HK-2 (cell line): ENCODE measurements at regions not wholly inside any gene's neighbourhood (a gene's known extent, or its start where the extent isn't known, plus 50 kb on each side); places are given as distances from the start of the nearest gene placed in this dataset.

Source experiments
- DNase-seq: peaks from one replicate; pipeline ENCODE4 v3.0.0-alpha.2; 2018; ENCODE audit not compliant: unreplicated experiment

DNA sequence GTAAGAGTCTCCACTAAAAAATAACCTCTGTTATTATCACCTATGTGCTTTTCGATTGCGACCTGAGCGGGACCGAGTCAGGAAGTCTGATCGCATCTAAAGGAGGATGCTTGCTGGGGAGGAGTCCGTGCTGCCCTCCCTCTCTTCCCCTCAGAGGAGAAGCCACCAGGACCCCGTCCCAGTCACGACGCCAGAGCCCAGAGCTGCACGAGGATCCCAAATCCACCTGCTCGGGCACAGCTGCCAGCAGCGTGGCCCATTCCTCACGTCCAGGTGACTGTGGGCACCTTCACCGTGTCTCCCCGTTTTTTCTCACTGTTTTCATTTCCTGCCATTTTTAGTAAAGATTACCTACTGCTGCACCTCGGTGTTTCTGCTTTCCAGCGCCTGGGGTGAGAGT, 390.3 kb downstream of the BRD1 start:
- DNase-seq = no peak

DNA sequence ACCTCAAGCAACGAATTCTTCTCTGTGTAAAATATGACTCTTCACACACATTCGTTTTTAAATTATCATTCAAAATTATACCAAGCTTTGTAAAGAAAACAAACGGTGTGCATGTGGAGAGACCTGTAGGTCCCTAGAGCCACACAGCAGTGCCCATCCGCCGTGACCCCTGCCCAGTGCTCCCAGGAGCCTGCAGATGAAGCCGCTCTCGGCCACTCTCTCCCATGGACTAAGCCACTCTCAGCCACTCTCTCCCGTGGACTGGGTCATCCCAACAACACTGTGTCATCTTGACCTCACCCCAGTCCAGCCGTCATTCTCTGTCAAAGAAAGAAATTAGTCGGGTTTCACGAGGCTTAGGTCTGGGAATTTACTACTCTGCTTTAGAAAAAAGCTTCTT, 391.6 kb downstream of the BRD1 start:
- DNase-seq = no peak

DNA sequence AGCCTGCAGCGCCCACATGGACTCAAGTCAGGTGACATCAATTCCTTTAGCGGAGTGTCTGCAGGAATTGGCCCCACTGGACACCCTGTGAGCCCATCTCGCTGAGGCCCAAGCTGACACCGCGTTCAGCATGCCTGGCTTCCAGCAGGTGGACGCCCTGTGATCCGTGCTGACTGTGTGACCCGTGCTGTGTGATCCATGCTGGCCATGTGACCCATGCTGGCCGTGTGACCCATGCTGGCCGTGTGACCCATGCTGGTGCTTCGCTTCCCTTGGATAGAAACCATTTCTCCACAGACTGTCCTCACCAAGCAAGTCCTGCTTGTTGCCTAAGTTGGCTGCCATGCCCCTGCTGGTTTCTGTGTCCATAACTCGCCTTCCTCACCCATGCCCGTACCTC, 392.1 kb downstream of the BRD1 start:
- DNase-seq = no peak

DNA sequence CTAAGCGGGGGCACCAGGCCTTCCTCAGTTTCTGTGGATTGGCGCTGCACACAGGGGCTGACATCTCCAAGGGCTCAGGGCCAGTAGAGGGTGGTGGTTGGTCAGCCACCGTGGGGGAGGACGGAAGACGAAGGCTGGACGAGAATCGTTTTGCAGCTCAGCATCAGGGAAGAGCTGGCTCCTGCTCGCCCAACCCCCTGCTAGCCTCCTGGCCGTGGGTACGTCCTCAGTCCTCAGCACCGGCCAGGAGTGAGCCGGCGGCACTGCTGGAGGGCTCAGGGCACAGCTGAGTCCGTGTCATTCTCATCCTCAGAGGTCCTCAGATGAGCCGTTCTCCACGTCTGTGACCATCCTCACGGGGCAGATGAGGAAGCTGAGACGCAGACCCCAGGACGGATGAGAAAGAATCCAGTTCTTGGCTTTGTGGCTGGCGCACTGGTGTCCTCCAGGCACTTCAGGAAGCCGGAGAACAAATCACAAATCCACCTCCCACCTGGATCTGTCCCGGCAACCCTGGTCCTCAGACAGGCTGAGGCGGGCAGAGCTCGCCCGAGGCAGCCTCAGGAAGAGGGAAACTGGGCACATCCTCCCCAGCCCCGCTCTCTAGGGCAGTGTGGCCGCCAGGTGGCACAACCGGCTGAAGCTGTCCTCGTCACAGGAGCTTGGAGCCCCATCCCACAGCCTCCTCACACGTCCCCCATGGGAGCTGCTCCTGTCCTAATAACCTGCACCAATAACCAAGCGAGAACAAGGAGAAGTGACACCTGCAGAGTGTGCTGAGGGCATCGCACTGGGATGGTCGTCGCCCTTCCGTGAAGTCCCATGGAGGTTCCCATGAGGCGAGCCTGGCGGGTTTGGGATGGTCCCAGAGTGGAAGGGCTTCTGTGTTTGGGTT, 393.7 kb downstream of the BRD1 start:
- DNase-seq = no peak

DNA sequence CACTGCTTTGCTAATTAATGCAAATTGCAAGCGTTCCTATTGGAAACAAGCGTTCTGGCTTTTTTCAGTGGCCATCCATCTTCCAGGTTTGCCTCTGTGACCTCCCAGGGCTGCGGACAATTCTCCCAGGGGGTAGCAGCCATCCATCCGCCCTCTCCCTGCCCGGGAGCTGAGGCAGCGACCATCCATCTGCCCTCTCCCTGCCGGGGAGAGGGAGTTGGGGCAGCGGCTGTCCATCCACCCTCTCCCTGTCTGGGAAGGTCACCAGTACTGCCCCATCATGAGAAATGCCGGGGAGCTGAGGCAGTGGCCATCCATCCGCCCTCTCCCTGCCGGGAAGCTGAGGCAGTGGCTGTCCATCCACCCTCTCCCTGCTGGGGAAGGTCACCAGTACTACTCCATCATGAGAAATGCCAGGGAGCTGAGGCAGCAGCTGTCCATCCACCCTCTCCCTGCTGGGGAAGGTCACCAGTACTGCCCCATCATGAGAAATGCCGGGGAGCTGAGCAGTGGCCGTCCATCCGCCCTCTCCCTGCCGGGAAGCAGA, 394.7 kb downstream of the BRD1 start:
- DNase-seq = no peak

DNA sequence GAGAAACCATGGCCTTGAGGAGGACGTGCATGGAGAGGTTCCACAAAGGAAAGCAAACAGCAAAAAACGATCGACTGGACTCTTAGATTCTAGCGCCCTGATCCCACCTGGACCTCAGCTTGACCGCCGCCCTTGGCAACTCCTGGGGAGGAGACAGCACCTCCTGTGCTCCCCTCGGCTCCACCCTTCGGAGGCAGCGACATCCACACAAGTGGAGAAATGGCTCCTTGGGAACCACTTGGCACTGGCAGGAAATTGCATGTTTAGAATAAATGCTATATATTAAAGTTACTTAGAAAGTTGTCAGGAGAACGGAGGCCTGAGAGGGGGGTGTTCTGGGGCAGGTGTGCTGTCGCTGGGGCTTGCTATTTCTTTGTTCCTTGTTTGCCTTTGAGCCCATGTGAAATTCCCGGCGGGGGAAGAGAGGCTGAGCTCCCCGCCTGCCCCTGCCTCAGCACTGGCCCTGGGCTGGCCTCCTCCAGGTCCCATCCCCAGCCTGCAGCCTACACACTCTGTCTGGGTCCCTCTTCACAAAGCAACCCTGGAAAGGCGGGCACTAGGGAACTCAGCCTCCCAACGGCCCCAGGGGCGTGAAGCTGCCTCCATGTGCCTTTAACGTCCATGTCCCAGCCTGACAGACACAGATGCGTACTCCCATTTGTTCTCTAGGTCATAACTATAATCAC, 395.3 kb downstream of the BRD1 start:
- DNase-seq = no peak

DNA sequence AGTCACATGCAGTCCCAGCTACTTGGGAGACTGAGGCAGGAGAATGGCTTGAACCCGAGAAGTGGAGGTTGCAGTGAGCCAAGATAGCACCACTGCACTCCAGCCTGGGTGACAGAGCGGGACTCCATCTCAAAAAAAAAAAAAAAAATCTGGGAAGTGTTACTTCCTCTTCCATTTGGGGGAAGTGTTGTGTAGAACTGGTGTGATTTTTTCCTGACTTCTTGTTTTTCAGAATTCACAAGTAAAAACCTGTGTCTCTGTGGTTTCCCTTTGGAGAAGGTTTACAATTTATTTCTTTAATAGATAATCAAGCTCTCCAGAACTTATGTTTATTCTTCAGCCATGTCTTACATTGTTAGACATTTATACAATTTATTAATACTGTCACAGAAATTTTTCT, 396.1 kb downstream of the BRD1 start:
- no peak for DNase-seq

DNA sequence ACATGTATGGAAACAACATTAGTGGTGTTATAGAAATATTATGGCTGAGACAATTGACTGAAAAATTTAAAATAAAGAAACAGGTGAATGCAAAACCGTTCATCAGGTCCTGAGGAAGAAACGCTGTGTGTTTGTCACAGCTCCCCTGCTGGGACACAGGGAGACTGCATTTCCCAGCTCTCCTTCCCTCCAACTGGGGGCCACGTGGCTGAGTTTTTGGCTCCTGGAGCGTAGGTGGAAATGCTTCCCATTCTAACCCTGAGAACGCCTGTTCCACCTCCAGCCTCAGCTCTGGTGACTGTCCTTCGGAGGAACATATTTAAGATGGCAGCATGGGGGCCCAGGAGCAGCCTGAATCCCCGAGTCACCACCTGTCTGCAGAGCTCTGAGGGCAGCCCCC, 398.6 kb downstream of the BRD1 start:
- no peak for DNase-seq

DNA sequence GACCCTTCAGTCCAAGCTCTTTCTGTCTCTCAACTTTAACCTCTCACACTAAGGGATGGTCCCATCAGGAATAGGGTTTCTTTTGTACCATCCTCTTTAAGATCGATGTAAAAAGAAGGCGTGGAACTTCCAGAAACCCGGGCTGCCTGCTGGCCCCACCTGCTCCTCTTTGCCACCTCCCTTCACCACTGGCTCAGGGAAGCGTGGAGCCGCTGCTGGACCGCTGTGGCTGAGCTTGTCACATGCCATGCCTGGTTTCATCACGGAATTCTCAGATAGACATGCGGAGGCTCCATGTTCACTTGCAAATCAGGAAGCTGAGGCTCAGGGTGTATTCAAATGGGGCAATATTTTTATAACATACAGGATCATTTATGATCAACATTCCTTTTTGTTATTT, 399.7 kb downstream of the BRD1 start:
- DNase-seq = no peak

DNA sequence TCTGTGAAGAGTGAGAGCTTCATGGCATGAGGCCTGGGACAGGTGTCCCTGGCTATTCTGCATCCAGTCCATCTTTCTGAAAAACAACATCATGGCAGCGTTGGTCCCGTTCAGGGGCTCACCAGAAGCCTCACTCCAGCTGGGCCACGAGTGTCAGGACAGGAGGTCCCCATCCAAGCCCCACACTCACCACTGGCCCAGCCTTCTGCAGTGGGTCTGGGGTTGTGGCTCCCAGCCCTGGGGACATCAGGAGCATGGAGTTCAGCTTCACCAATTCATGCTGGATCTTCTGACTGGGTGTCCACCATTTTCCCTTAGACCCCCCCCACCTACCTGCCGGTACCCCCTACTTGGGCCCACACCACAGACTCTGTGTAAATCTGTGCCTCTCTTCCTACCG, 400.3 kb downstream of the BRD1 start:
- no peak for DNase-seq

DNA sequence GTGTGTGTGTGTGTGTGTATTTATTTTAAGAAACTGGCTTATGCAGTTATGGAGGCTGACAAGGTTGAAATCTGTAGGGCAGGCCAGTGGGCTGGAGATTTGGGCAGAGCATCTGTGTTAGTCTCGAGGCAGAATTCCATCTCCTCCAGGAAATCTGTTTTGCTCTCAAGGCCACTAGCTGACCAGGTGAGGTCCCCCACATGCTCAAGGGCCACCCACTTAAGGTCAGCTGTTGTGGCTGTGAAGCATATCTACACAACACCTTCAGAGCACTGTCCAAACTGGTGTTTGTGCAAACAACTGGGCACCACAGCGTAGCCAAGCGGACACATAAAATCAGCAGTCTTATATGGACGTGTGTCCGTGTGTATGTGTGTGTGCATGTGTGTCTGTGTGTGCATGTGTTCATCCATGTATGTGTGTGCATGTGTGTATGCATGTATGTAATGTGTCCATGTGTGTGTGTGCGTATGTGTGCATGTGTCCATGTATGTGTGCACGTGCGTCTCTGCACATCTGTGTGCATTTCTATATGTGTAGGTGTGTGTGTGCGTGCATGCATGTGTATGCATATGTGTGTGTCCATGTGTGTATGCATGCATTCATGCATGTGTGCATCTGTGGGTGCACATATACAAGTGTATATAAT, 400.9 kb downstream of the BRD1 start:
- no peak for DNase-seq

DNA sequence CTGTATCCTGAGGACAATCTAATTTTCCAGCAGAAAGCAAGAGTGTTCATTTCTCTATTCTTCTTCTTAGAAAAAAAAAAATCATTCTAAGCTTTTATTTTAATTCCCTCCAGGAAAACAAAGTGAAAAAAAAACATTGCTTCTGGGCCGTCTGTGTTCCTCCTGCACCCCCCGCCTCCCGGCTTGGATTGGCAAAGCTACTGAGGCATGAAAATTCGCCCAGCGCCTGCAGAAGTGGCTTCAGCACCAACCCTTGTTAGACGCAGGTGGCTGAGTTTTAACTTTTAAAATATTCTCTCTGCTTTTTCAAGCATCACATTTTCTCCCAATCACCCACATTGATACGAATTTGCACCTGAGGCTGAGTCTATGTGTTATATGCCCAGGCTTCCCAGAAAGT, 401.6 kb downstream of the BRD1 start:
- no peak for DNase-seq

DNA sequence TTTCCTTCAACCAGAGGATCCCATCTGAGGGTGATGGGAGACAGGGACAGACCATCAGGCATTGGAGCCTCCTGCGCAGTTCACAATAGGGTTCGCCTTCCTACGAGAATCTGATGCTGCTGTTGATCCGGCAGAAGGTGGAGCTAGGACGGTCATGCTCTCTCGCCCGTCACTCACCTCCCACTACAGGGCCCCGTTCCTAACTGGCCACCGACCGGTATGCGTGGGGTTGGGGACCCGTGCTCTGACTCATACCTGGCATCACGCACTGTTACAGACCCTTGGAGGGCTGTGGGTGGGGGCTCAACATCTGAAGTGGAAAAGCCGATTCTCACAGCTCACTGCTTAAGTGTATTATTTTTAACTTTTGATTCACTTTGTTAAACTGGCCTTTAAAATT, 402.3 kb downstream of the BRD1 start:
- no peak for DNase-seq

DNA sequence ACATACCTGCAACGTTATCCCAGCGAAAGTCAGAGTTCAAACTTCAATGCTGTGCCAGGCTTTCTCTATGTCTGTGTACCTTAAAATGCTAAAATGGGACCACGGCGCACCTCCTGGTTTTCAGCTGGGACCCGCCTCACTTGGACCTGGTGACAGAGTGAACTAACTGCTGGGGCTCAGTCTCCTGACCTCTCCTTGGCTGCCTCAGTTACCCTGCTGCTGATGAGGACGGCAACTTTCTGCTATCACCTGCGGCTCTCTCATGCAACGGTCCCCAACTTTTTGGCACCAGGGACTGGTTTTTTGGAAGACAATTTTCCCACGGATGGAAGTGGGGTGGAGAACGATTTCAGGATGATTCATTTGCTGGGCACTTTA, 402.8 kb downstream of the BRD1 start:
- no peak for DNase-seq

DNA sequence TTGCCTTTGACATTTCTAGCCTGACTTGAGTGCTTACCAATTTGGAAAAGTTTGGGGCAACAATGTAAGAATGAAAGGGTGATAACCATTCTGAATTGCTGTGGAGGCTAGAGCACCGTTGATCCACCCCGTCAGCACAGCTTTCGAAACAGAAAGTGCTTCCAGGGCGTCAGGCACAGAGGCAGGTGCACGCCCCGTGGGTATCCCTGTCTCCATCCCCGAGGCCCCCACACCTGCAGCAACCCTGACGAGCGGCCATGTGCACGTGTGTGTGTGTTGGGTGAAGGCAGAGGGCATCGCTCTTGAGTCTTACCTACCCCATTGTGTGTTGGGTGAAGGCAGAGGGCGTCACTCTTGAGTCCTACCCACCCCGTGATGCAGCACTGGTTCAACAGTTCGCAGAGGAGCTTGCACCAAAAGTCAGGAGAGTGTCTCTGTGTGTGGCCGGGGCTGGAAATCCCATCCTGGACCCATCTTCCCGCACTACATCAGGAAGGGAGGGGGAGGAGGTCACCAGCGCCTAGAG, 404.5 kb downstream of the BRD1 start:
- no peak for DNase-seq

DNA sequence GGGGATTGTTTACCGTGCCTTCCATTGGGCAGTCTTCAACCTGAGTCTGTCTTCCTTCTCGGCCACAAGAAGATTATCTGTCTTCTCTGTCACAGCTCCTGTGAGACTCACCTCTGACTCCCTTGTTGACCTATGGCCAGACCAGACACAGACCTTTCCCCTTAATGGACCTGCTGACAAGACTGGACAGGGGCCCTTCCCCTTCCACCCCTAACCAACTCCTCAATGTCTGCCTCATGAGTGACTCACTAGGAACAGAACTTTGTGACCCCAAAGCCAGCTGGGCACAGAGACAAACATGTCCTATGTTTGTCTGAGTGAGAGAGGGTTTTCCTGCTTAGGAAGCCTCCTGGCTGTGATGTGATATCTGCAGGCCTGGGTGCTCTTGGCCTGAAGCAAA, 405.0 kb downstream of the BRD1 start:
- DNase-seq = no peak

DNA sequence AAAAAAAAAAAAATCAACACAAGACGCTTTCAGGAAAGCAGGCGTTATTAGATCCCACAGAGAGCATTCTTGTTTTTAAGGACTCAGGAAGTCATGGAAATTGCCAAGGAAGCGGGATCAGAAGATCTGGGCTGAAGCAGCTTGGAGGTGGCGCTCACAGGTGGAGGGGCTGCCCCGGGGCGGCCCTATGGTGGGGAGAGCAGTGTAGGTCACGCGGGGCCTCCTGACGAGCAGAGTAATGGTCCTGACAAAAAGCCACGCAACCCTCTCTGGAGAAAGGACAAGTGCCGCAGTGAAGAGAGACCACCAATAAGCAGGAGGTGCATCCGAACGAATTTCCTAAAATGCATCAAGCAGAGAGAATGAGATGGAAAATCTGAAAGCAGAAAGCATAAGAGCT, 407.0 kb downstream of the BRD1 start:
- no peak for DNase-seq

DNA sequence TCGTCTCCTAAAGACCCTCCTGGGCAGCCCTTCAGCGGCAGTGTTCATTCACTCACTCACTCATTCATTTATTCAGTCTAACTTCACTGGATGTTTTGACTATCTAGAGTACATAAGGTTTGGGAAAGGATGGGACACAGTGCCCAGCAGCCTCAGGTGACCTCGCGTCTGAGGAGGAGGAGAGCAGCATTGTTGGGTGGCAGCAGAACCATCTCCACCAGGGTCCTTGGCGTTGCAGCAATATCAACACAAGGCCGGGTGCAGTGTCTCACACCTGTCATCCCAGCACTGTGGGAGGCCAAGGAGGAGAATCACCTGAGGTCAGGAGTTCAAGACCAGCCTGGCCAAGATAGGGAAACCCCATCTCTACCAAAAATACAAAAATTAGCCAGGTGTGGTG, 408.0 kb downstream of the BRD1 start:
- DNase-seq = no peak

DNA sequence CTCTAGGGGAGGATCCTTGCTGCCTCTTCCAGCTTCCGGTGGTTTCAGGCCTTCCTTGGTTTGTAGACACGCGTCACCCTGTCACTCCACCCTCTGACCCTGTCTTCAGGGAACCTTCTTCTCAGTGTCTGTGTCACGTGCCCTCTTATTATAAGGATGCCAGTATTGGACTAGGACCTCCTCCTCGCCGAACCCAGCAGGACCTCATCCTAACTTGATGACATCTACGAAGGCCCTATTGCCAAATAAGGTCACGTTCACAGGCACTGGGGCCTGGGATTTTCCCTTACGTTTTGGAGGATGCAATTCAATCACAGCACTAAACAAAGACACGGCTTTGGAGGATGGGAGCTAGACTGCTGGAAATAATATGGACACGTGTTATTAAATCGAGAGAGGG, 408.7 kb downstream of the BRD1 start:
- no peak for DNase-seq

DNA sequence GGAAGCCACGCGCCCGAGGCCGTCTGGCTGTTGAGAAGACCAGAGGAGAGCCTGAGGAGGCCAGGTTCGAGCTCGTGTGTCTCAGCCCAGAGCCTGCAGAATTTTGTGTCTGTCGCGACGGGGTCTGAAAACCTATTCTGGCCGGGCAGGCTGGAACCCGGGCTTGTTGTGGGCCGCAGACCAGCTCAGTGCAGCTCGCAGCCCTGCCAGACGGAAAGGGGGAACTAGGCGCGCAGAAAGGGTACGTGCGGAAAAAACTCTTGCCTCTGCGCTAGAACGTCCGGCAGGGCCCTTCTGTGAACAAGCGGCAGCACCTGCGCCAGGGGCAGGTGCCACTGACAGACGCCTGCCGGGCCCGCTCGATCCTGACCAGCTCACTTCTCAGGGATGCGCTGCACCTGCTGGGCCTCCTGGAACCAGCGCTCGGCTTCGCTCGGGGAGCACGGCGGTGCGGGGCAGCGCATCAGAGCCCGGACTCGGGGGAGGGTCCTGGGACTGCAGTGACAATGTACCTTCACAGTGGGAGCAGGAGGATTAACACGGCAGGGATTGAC, 409.3 kb downstream of the BRD1 start:
- no peak for DNase-seq

DNA sequence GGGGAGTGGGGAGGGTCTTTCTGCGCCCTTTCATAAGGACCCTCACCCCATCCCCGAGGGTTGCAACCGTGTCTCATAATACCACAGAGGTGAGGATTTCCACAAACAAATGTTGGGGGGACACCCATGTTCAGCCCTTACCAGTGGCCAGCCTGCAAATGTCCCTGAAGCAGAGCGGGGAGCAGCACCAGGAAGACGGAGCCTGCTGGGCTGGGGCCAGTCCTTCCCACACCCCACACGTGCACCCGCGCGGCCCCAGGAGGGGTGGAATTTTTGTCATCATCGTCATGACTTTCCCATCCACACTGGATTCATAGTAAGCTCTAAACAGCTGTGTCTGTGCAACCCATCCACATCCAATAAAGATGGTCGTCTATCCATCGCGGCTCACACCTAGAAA, 409.8 kb downstream of the BRD1 start:
- DNase-seq = no peak

DNA sequence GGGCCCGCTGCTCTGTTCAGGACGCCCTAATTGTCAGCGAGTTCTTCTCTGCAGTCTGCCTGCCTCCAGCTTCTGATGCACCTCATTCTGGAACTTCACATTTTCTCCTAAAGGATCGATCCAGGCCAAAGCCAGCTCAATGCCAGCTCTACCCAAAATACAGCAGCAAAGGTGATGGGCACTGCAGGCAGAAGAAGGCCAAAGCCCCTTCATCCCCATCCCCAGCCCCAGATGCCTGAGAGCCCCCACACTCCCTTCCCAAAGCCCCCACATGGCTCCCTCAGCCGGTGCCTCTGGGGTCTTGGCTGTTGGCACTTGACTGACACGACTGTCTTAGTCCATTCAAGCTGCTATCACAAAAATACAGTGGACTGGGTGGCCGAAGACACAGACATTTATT, 410.3 kb downstream of the BRD1 start:
- no peak for DNase-seq
